IgD-negative memory B cell (primary cell): ENCODE measurements at regions not wholly inside any gene's neighbourhood (a gene's known extent, or its start where the extent isn't known, plus 50 kb on each side); places are given as distances from the start of the nearest gene placed in this dataset.
"Not testable (repeated sequence)": the region's sequence is repeated elsewhere in the genome, so short reads cannot be mapped to it uniquely, and the experiment has no call there.

Experiments used
- H3K27ac Mint-ChIP-seq, 3 donors: one replicate each; pipeline ENCODE4 v1.8.0; 2020 to 2022; ENCODE audit warnings: mild to moderate bottlenecking in 3 of 3, mixed read lengths in 3 of 3, moderate library complexity in 1 of 3
- H3K27me3 Mint-ChIP-seq: one replicate; pipeline ENCODE4 v1.8.0; 2021; ENCODE audit warnings: mixed read lengths
- H3K36me3 Mint-ChIP-seq: one replicate; pipeline ENCODE4 v1.8.0; 2020; ENCODE audit warnings: mild to moderate bottlenecking, mixed read lengths
- H3K4me1 Mint-ChIP-seq, 3 donors: one replicate each; pipeline ENCODE4 v1.8.0; 2020 to 2022; ENCODE audit warnings: mixed read lengths in 3 of 3, mild to moderate bottlenecking in 1 of 3
- H3K4me3 Mint-ChIP-seq, 4 donors: one replicate each; pipeline ENCODE4 v1.8.0; 2020 to 2022; ENCODE audit warnings: mild to moderate bottlenecking in 4 of 4, mixed read lengths in 4 of 4, moderate library complexity in 3 of 4
- H3K9me3 Mint-ChIP-seq, 3 donors: one replicate each; pipeline ENCODE4 v1.8.0; 2020 to 2021; ENCODE audit warnings: mixed read lengths in 3 of 3, mild to moderate bottlenecking in 1 of 3

- Mint-ChIP-seq H3K4me3 (peak overlapping the region in 1 of 4 donors; percentile 4), H3K9me3 (peaks cover 0 to 4% (median under 1%) of the 10 kb centered on the region in 3 donors), H3K36me3 (no peaks in the 10 kb centered on the region), H3K27me3 (peaks cover 4% of the 10 kb centered on the region), H3K27ac (no peak overlapping the region), H3K4me1 (peaks cover 1 to 8% (median 6%) of the 10 kb centered on the region in 3 donors)
Measured at GRCh38 chr5:133869519-133870335, 98.7 kb downstream of the C5orf15 start.

GRCh38 chr5:133868946-133869518, 99.4 kb downstream of the C5orf15 start:
- Mint-ChIP-seq H3K9me3 (peaks cover 0 to 3% (median 0%) of the 10 kb centered on the region in 3 donors), H3K27ac (no peak overlapping the region), H3K36me3 (no peaks in the 10 kb centered on the region), H3K4me3 (peak overlapping the region in 1 of 4 donors; percentile 4), H3K4me1 (peaks cover 1 to 8% (median 6%) of the 10 kb centered on the region in 3 donors), H3K27me3 (peaks cover 4% of the 10 kb centered on the region)

GRCh38 chr5:133867851-133868545, 100.4 kb downstream of the C5orf15 start:
- Mint-ChIP-seq H3K27ac (no peak overlapping the region), H3K27me3 (peaks cover 4% of the 10 kb centered on the region)

GRCh38 chr5:133867341-133867740, 101.1 kb downstream of the C5orf15 start:
- peaks cover 1 to 10% (median 6%) of the 10 kb centered on the region in 3 donors for H3K4me1 Mint-ChIP-seq
- H3K27me3 Mint-ChIP-seq, result peaks cover 4% of the 10 kb centered on the region
- no peak overlapping the region for H3K27ac Mint-ChIP-seq
- H3K9me3 Mint-ChIP-seq, result no peaks in the 10 kb centered on the region
- H3K36me3 Mint-ChIP-seq, result no peaks in the 10 kb centered on the region
- no peak overlapping the region for H3K4me3 Mint-ChIP-seq

More at GRCh38 chr5:133867851-133868545, 100.4 kb downstream of the C5orf15 start:
- Mint-ChIP-seq H3K36me3 (no peaks in the 10 kb centered on the region), H3K9me3 (no peaks in the 10 kb centered on the region), H3K4me3 (no peak overlapping the region), H3K4me1 (peaks cover 1 to 8% (median 6%) of the 10 kb centered on the region in 3 donors)

GRCh38 chr5:133866903-133867245, 101.6 kb downstream of the C5orf15 start:
- H3K9me3 Mint-ChIP-seq, result no peaks in the 10 kb centered on the region
- H3K36me3 Mint-ChIP-seq, result no peaks in the 10 kb centered on the region
- peaks cover 4% of the 10 kb centered on the region for H3K27me3 Mint-ChIP-seq

GRCh38 chr5:133866160-133866902, 102.1 kb downstream of the C5orf15 start:
- Mint-ChIP-seq H3K4me3 (no peak overlapping the region), H3K4me1 (peaks cover 6 to 14% (median 12%) of the 10 kb centered on the region in 3 donors), H3K27me3 (peaks cover 4% of the 10 kb centered on the region), H3K9me3 (no peaks in the 10 kb centered on the region), H3K27ac (peak overlapping the region in 1 of 3 donors; percentile 36), H3K36me3 (no peaks in the 10 kb centered on the region)

More at GRCh38 chr5:133866903-133867245, 101.6 kb downstream of the C5orf15 start:
- peaks cover 1 to 10% (median 6%) of the 10 kb centered on the region in 3 donors for H3K4me1 Mint-ChIP-seq
- no peak overlapping the region for H3K4me3 Mint-ChIP-seq
- H3K27ac Mint-ChIP-seq, result no peak overlapping the region

- Mint-ChIP-seq H3K27me3 (no peaks in the 10 kb centered on the region), H3K4me1 (peaks cover 10 to 20% (median 15%) of the 10 kb centered on the region in 3 donors), H3K27ac (no peak overlapping the region), H3K36me3 (no peaks in the 10 kb centered on the region), H3K9me3 (no peaks in the 10 kb centered on the region), H3K4me3 (no peak overlapping the region)
Measured at GRCh38 chr5:133865113-133865512, 103.3 kb downstream of the C5orf15 start.

GRCh38 chr5:133864711-133865110, 103.7 kb downstream of the C5orf15 start:
- Mint-ChIP-seq H3K4me3 (no peak overlapping the region), H3K9me3 (no peaks in the 10 kb centered on the region), H3K27me3 (no peaks in the 10 kb centered on the region), H3K4me1 (peaks cover 10 to 20% (median 15%) of the 10 kb centered on the region in 3 donors), H3K36me3 (no peaks in the 10 kb centered on the region), H3K27ac (no peak overlapping the region)

GRCh38 chr5:133863857-133864585, 104.4 kb downstream of the C5orf15 start:
- Mint-ChIP-seq H3K9me3 (no peaks in the 10 kb centered on the region), H3K27me3 (no peaks in the 10 kb centered on the region), H3K36me3 (no peaks in the 10 kb centered on the region), H3K27ac (peak overlapping the region in 1 of 3 donors; percentile 53), H3K4me3 (no peak overlapping the region), H3K4me1 (peaks cover 10 to 15% (median 10%) of the 10 kb centered on the region in 3 donors)

- no peak overlapping the region for H3K27ac Mint-ChIP-seq
- H3K9me3 Mint-ChIP-seq, result peaks cover 0 to 2% (median 0%) of the 10 kb centered on the region in 3 donors
- peak overlapping the region in 2 of 4 donors; percentile 7 to 60 for H3K4me3 Mint-ChIP-seq
- H3K27me3 Mint-ChIP-seq, result no peaks in the 10 kb centered on the region
- H3K4me1 Mint-ChIP-seq, result peaks cover 9 to 15% (median 9%) of the 10 kb centered on the region in 3 donors
- H3K36me3 Mint-ChIP-seq, result no peaks in the 10 kb centered on the region
Measured at GRCh38 chr5:133861161-133861737, 107.2 kb downstream of the C5orf15 start.

GRCh38 chr5:133859073-133859472, 109.4 kb downstream of the C5orf15 start:
- Mint-ChIP-seq H3K9me3 (peaks cover 0 to 2% (median 0%) of the 10 kb centered on the region in 3 donors), H3K4me3 (no peak overlapping the region), H3K27ac (no peak overlapping the region), H3K4me1 (peaks cover 9 to 13% (median 9%) of the 10 kb centered on the region in 3 donors), H3K36me3 (no peaks in the 10 kb centered on the region), H3K27me3 (peaks cover 3% of the 10 kb centered on the region)

GRCh38 chr5:133857595-133858313, 110.7 kb downstream of the C5orf15 start:
- H3K4me3 Mint-ChIP-seq, H3K27ac Mint-ChIP-seq, H3K27me3 Mint-ChIP-seq, H3K36me3 Mint-ChIP-seq, H3K9me3 Mint-ChIP-seq: not testable (repeated sequence)
- peaks cover 9 to 13% (median 9%) of the 10 kb centered on the region in 3 donors for H3K4me1 Mint-ChIP-seq

GRCh38 chr5:133854554-133854953, 113.9 kb downstream of the C5orf15 start:
- Mint-ChIP-seq H3K36me3 (no peaks in the 10 kb centered on the region), H3K27ac (no peak overlapping the region), H3K4me1 (peaks cover 0 to 5% (median under 1%) of the 10 kb centered on the region in 3 donors), H3K27me3 (peaks cover 7% of the 10 kb centered on the region), H3K4me3 (no peak overlapping the region), H3K9me3 (peaks cover 0 to 2% (median 0%) of the 10 kb centered on the region in 3 donors)
